HepG2 (cell line): ENCODE measurements at regions not wholly inside any gene's neighbourhood (a gene's known extent, or its start where the extent isn't known, plus 50 kb on each side); places are given as distances from the start of the nearest gene placed in this dataset.

Source experiments
- BHLHE40 ChIP-seq: IDR thresholded peaks from 2 replicates; pipeline ENCODE4 v1.6.1; 2011; ENCODE audit warnings: low read length, improper control_type of control experiment
- CREBL2 ChIP-seq: sonication (generic); formaldehyde crosslinking; IDR thresholded peaks from 2 replicates; pipeline ENCODE4 v1.8.1; 2023; ENCODE audit warnings: missing genetic modification reagents, mild to moderate bottlenecking, borderline replicate concordance
- FOXA3 ChIP-seq: IDR thresholded peaks from 2 replicates; pipeline ENCODE4 v1.6.1; 2016; ENCODE audit warnings: missing genetic modification reagents, missing compliant biosample characterization
- HIVEP1 ChIP-seq: sonication (generic); formaldehyde crosslinking; IDR thresholded peaks from 2 replicates; pipeline ENCODE4 v1.4.0; 2020; ENCODE audit warnings: mild to moderate bottlenecking, missing genetic modification reagents
- JUNB ChIP-seq: sonication (generic); formaldehyde crosslinking; IDR thresholded peaks from 2 replicates; pipeline ENCODE4 v1.8.0; 2022; ENCODE audit warnings: missing genetic modification reagents, mild to moderate bottlenecking, borderline replicate concordance
- MYC ChIP-seq: sonication (generic); formaldehyde crosslinking; IDR thresholded peaks from 2 replicates; pipeline ENCODE4 v1.9.0; 2021; ENCODE audit warnings: missing genetic modification reagents, borderline replicate concordance
- ONECUT2 ChIP-seq: sonication (generic); formaldehyde crosslinking; IDR thresholded peaks from 2 replicates; pipeline ENCODE4 v1.4.0; 2020; ENCODE audit warnings: missing genetic modification reagents
- RARA ChIP-seq: IDR thresholded peaks from 2 replicates; pipeline ENCODE4 v1.6.1; 2016; ENCODE audit warnings: missing genetic modification reagents, missing compliant biosample characterization
- RXRA ChIP-seq: sonication (generic); formaldehyde crosslinking; IDR thresholded peaks from 2 replicates; pipeline ENCODE4 v1.5.1; 2020; ENCODE audit warnings: missing genetic modification reagents
- RXRB ChIP-seq: IDR thresholded peaks from 2 replicates; pipeline ENCODE4 v1.6.1; 2016; ENCODE audit warnings: borderline replicate concordance, missing genetic modification reagents, missing compliant biosample characterization
- SAP130 ChIP-seq: IDR thresholded peaks from 2 replicates; pipeline ENCODE4 v1.6.1; 2016; ENCODE audit warnings: low read depth
- SOX6 ChIP-seq, 2 experiments: fragments of 450-650 bp in 1 of 2; sonication (generic) in 1 of 2; formaldehyde crosslinking in 1 of 2; IDR thresholded peaks; 2 replicates each; pipeline versions ENCODE4 v1.4.0 to v1.6.1; 2017 to 2020; ENCODE audit warnings: antibody characterized with exemption in 1 of 2, mild to moderate bottlenecking in 1 of 2, missing genetic modification reagents in 1 of 2
- SP4 ChIP-seq: sonication (generic); formaldehyde crosslinking; IDR thresholded peaks from 2 replicates; pipeline ENCODE4 v1.8.1; 2023; ENCODE audit warnings: mild to moderate bottlenecking, missing genetic modification reagents
- TBX2 ChIP-seq: sonication (generic); formaldehyde crosslinking; IDR thresholded peaks from 2 replicates; pipeline ENCODE4 v1.5.0; 2020; ENCODE audit warnings: missing genetic modification reagents, mild to moderate bottlenecking, borderline replicate concordance
- TCF12 ChIP-seq, 2 experiments: fragments of 450-650 bp in 1 of 2; sonication (generic) in 1 of 2; formaldehyde crosslinking in 1 of 2; IDR thresholded peaks; 2 replicates each; pipeline versions ENCODE4 v1.6.1 to v1.8.0; 2017 to 2022; ENCODE audit warnings: antibody characterized with exemption in 1 of 2, mild to moderate bottlenecking in 1 of 2, missing genetic modification reagents in 1 of 2, moderate library complexity in 1 of 2
- ZC3H13 ChIP-seq: sonication (generic); formaldehyde crosslinking; IDR thresholded peaks from 2 replicates; pipeline ENCODE4 v1.8.1; 2023; ENCODE audit warnings: mild to moderate bottlenecking, missing genetic modification reagents, moderate library complexity
- ZNF605 ChIP-seq: sonication (generic); formaldehyde crosslinking; IDR thresholded peaks from 2 replicates; pipeline ENCODE4 v1.8.0; 2022; ENCODE audit warnings: mild to moderate bottlenecking, missing genetic modification reagents
- ZNF737 ChIP-seq: sonication (generic); formaldehyde crosslinking; IDR thresholded peaks from 2 replicates; pipeline ENCODE4 v1.5.0; 2020; ENCODE audit warnings: missing genetic modification reagents, mild to moderate bottlenecking, borderline replicate concordance
- TF ChIP-seq, protein P1 (sequence below): IDR thresholded peaks from 2 replicates; pipeline ENCODE4 v1.4.0; 2020; ENCODE audit warnings: mild to moderate bottlenecking, missing genetic modification reagents
- TF ChIP-seq, protein P2 (sequence below): sonication (generic); formaldehyde crosslinking; IDR thresholded peaks from 2 replicates; pipeline ENCODE4 v1.4.0; 2020; ENCODE audit warnings: missing genetic modification reagents, borderline replicate concordance

DNA sequence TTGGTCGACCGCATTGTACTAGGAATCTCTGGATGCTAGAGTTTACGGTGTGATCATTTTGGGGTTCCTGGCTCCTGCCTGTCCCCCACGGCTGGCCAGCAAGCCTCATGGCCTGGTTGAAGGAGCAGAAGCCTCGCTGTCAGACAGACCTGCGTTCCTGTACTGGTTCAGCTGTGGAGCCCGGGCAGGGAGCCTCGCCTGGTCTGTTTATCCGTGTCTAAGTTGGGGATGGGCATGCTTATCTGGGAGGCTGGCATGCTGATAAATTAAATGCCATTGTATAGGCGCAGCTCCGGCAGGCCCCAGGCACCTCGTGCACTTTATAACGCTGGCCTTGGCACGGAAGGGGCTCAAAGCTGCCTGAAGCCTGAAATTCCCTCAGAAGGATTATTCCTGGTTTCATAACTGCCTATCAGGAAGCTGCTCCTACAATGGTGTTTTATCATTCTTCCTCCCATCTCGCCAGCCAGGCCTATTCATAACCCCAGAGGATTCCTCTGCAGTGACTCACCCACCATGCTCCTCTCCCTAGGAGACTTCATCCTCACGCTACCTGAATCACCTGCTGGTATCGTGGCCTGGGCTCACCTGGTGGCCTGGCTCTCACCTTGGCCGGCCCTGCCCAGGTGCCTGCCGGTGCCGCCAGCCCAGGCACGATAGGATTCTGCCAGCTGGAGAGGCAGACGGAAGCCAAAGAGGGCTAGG, 110.9 kb downstream of the ASB7 start (continued):
- TF ChIP-seq, protein P1, sequence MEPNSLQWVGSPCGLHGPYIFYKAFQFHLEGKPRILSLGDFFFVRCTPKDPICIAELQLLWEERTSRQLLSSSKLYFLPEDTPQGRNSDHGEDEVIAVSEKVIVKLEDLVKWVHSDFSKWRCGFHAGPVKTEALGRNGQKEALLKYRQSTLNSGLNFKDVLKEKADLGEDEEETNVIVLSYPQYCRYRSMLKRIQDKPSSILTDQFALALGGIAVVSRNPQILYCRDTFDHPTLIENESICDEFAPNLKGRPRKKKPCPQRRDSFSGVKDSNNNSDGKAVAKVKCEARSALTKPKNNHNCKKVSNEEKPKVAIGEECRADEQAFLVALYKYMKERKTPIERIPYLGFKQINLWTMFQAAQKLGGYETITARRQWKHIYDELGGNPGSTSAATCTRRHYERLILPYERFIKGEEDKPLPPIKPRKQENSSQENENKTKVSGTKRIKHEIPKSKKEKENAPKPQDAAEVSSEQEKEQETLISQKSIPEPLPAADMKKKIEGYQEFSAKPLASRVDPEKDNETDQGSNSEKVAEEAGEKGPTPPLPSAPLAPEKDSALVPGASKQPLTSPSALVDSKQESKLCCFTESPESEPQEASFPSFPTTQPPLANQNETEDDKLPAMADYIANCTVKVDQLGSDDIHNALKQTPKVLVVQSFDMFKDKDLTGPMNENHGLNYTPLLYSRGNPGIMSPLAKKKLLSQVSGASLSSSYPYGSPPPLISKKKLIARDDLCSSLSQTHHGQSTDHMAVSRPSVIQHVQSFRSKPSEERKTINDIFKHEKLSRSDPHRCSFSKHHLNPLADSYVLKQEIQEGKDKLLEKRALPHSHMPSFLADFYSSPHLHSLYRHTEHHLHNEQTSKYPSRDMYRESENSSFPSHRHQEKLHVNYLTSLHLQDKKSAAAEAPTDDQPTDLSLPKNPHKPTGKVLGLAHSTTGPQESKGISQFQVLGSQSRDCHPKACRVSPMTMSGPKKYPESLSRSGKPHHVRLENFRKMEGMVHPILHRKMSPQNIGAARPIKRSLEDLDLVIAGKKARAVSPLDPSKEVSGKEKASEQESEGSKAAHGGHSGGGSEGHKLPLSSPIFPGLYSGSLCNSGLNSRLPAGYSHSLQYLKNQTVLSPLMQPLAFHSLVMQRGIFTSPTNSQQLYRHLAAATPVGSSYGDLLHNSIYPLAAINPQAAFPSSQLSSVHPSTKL (CRISPR knock-in tag) = peak; percentile 59; the same call in 1 of the 2 replicates
- TF ChIP-seq TCF12 (IDR thresholded peaks at IDR 0.05) (no peak), TCF12 (CRISPR knock-in tag; IDR thresholded peaks at IDR 0.05) (no peak), BHLHE40 (peak; percentile 31; the same call in 1 of the 2 replicates), ONECUT2 (CRISPR knock-in tag) (no peak), ZNF737 (no peak), JUNB (peak; percentile 64; the same call in 1 of the 2 replicates), SAP130 (0 out of 2 replicates have a peak, but pooled peaks have one; percentile 28), RXRA (CRISPR knock-in tag) (peak; percentile 46; the same call in 1 of the 2 replicates), RXRB (CRISPR knock-in tag) (peak; percentile 51; the same call in 1 of the 2 replicates), SP4 (CRISPR knock-in tag) (no peak), TBX2 (CRISPR knock-in tag) (no peak), ZNF605 (no peak), FOXA3 (CRISPR knock-in tag) (0 out of 2 replicates have a peak, but pooled peaks have one; percentile 11), HIVEP1 (CRISPR knock-in tag) (no peak), CREBL2 (CRISPR knock-in tag) (no peak), RARA (CRISPR knock-in tag) (peak; percentile 61), MYC (CRISPR knock-in tag) (no peak), SOX6 (IDR thresholded peaks at IDR 0.05) (no peak), SOX6 (CRISPR knock-in tag; IDR thresholded peaks at IDR 0.05) (peak; percentile 22; the same call in 1 of the 2 replicates), ZC3H13 (CRISPR knock-in tag) (no peak)
- TF ChIP-seq, protein P2, sequence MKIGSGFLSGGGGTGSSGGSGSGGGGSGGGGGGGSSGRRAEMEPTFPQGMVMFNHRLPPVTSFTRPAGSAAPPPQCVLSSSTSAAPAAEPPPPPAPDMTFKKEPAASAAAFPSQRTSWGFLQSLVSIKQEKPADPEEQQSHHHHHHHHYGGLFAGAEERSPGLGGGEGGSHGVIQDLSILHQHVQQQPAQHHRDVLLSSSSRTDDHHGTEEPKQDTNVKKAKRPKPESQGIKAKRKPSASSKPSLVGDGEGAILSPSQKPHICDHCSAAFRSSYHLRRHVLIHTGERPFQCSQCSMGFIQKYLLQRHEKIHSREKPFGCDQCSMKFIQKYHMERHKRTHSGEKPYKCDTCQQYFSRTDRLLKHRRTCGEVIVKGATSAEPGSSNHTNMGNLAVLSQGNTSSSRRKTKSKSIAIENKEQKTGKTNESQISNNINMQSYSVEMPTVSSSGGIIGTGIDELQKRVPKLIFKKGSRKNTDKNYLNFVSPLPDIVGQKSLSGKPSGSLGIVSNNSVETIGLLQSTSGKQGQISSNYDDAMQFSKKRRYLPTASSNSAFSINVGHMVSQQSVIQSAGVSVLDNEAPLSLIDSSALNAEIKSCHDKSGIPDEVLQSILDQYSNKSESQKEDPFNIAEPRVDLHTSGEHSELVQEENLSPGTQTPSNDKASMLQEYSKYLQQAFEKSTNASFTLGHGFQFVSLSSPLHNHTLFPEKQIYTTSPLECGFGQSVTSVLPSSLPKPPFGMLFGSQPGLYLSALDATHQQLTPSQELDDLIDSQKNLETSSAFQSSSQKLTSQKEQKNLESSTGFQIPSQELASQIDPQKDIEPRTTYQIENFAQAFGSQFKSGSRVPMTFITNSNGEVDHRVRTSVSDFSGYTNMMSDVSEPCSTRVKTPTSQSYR (CRISPR knock-in tag) = no peak
